ENCODE measurements at regions not wholly inside any gene's neighbourhood (a gene's known extent, or its start where the extent isn't known, plus 50 kb on each side); places are given as distances from the start of the nearest gene placed in this dataset.
"Not testable (repeated sequence)": the region's sequence is repeated elsewhere in the genome, so short reads cannot be mapped to it uniquely, and the experiment has no call there.

DNA sequence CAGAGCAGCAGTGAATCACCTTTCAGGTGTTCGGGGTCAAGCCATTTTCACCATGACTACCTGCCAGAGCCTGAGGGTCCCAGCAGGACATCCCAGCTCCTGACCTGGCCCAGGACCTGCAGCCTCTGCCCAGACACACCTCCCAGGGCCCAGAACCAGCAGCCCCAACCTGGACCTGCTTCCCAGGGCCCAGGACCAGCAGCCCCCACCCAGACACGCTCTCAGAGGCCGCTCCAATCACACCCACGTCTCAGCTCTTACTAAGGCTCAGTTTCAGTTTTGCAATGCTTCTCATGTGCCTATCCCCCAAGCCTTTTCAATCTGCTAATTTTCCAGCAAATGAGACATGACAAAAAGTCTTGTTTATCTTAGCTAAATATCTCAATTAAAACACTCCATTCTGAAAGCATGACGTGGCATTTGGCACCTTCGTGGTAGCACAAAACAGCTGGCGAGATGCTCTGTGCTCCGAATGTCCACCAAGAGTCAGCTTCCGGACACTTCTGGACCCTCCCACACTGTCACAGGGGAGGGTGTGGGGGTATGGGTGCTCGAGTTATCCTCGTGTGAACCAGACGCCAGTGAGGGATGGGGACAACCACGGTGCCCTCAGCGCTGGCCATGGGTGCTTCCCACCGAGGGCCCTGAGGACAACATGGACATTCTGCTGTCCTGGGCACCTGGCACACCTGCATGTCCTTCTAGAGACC is 253.2 kb downstream of the DLL1 start:
- TF ChIP-seq, protein P1, sequence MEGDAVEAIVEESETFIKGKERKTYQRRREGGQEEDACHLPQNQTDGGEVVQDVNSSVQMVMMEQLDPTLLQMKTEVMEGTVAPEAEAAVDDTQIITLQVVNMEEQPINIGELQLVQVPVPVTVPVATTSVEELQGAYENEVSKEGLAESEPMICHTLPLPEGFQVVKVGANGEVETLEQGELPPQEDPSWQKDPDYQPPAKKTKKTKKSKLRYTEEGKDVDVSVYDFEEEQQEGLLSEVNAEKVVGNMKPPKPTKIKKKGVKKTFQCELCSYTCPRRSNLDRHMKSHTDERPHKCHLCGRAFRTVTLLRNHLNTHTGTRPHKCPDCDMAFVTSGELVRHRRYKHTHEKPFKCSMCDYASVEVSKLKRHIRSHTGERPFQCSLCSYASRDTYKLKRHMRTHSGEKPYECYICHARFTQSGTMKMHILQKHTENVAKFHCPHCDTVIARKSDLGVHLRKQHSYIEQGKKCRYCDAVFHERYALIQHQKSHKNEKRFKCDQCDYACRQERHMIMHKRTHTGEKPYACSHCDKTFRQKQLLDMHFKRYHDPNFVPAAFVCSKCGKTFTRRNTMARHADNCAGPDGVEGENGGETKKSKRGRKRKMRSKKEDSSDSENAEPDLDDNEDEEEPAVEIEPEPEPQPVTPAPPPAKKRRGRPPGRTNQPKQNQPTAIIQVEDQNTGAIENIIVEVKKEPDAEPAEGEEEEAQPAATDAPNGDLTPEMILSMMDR (conservative IDR thresholded peaks at IDR 0.05; ENCODE audit: low read depth, low read length) = no peak
- H3K4me3 ChIP-seq (ENCODE audit: low read depth, low read length) = no peak overlapping the region
- no peak for DNase-seq (ENCODE audit: low read depth)

DNA sequence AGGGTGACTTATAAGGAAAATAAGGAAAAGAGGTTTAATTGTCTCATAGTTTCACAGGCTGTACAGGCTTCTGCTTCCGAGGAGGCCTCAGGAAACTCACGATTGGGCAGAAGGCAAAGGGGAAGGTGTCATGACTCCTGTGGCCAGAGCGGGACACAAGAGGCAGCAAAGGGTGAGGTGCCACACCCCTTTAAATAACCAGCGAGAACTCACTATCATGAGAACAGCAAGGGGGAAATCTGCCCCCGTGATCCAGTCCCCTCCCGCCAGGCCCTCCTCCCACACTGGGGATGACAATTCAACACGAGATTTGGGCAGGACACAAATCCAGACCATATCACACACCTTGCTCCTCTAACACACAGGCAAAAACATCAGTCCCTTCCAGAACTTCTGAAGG is 254.0 kb downstream of the DLL1 start:
- TF ChIP-seq, protein P1 (conservative IDR thresholded peaks at IDR 0.05; ENCODE audit: low read depth, low read length) = no peak
- DNase-seq (ENCODE audit: low read depth) = no peak
- no peak overlapping the region for H3K4me3 ChIP-seq (ENCODE audit: low read depth, low read length)

DNA sequence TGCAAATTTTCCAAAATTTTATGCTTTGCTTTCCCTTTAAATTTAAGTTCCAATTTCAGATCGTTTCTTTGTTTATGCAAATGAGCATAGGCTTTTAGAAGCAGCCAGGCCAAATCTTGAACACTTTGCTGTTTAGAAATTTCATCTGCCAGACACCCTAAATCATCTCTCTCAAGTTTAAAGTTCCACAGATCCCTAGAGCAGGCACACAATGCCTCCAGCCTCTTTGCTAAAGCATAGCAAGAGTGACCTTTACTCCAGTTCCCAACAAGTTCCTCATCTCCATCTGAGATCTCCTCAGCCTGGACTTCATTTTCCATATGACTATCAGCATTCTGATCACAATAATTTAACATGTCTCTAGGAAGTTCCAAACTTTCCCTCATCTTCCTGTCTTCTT is 254.5 kb downstream of the DLL1 start:
- not testable (repeated sequence) for H3K4me3 ChIP-seq (ENCODE audit: low read depth, low read length); DNase-seq (ENCODE audit: low read depth)

DNA sequence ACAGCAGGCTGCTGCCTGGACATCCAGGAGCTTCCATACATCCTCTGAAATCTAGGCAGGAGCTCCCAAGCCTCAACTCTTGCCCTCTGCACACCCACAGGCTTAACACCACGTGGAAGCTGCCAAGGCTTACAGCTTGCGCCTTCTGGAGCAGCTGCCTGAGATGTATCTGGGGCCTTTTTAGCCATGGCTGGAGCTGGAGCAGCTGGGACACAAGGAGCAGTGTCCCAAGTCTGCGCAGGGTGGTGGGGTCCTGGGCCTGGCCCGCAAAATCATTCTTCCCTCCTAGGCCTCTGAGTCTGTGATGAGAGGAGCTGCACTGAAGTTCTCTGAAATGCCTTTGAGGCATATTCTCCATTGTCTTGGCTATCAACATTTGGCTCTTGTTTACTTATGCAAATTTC is 255.0 kb downstream of the DLL1 start:
- DNase-seq (ENCODE audit: low read depth) = no peak
- H3K4me3 ChIP-seq (ENCODE audit: low read depth, low read length) = no peak overlapping the region
- TF ChIP-seq, protein P1 (conservative IDR thresholded peaks at IDR 0.05; ENCODE audit: low read depth, low read length) = no peak

DNA sequence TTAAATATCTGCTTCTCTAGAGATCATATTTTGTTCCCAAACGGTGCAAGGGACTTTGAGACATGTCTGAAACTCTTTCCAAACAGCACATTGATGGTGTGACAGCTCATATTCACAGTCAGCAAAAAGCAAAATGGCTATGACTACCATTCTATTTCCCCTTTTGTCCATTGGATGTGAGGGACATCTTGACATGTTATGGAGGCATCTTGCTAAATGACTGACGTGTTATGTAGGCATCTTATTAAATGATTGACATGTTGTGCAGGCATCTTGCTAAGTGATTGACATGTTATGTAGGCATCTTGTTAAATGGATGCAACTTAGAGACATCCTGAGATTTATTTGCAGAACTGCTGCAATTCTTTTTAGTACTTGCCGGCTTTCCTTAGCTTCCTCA is 255.8 kb downstream of the DLL1 start:
- H3K4me3 ChIP-seq (ENCODE audit: low read depth, low read length) = no peak overlapping the region
- TF ChIP-seq, protein P1 (conservative IDR thresholded peaks at IDR 0.05; ENCODE audit: low read depth, low read length) = no peak
- no peak for DNase-seq (ENCODE audit: low read depth)

DNA sequence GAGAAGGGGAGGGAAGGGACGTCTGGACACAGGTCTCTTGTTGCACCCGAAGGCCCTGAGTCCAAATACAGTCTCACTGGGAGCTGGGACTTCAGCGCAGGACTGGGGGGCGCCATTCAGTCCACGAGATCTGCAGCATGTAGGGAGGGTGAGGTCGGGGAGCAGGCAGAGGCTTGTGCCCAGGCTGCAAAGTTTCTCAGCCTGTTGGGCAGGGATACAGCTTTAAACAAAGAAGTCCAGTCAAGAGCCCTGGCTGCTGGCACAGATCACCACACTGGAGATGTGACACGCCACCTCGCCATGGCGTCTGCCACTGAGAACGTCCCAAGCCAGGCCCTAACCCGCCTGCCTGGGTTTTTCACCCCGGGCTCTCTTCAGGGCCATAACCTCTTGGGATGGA is 256.6 kb downstream of the DLL1 start:
- H3K4me3 ChIP-seq (ENCODE audit: low read depth, low read length) = no peak overlapping the region
- TF ChIP-seq, protein P1 (conservative IDR thresholded peaks at IDR 0.05; ENCODE audit: low read depth, low read length) = no peak
- DNase-seq (ENCODE audit: low read depth) = no peak

DNA sequence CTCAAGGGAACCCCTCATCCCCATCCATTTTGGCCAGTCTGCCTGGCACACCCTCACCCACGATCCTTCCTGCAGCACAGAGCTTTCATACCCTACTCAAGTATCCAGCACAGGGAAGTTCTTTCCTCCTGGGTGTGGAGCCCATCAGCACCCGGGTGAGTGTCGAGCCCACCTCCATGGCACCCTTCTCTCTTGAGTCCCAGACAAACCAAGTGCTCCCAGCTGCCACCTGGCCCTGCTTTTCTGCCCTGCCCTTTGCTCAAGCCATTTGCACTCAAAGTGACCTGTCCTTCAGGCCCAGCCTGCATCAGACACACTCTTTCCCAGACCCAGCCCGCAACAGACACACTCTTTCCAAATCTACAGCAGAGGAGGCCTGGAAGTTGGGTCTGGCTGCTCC is 257.2 kb downstream of the DLL1 start:
- TF ChIP-seq, protein P1 (conservative IDR thresholded peaks at IDR 0.05; ENCODE audit: low read depth, low read length) = no peak
- H3K4me3 ChIP-seq (ENCODE audit: low read depth, low read length) = no peak overlapping the region
- DNase-seq (ENCODE audit: low read depth) = no peak

Data from epithelial cell of proximal tubule (primary cell).